ENCODE measurements at regions not wholly inside any gene's neighbourhood (a gene's known extent, or its start where the extent isn't known, plus 50 kb on each side); places are given as distances from the start of the nearest gene placed in this dataset.

DNA sequence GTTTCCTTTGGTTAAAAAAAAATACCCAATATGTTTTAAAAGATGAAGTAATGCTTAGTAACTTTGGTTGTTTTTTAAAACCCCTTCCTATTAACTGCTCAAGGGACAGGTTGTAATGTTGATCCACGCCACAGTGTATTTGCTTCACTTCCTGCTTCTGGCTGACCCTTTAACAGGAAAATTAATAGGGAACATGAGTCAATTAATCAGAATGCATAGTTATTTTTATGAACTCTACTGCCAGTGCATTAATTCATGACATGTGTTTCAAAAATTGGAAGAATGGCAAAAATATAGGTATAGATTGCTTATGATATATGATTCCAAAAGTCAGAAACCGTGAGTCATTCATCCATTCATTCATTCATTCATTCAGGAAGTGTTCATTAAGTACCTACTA, 204.8 kb downstream of the SETD4 start:
- TF ChIP-seq CTCF (conservative IDR thresholded peaks at IDR 0.05; ENCODE audit: low read length) (no peak), EZH2phosphoT487 (IDR thresholded peaks at IDR 0.05; ENCODE audit: borderline replicate concordance, low read depth, low read length) (no peak)

Data from OCI-LY7 (cell line).